Kidney epithelial cell (primary cell): ENCODE measurements at regions not wholly inside any gene's neighbourhood (a gene's known extent, or its start where the extent isn't known, plus 50 kb on each side); places are given as distances from the start of the nearest gene placed in this dataset.

ENCODE experiments used
- DNase-seq: peaks from one replicate; pipeline ENCODE4 v3.0.0-alpha.2; 2010; ENCODE audit warnings: low read depth
- H3K27me3 ChIP-seq: 2 replicates; pipeline ENCODE4 v1.6.0; 2011; ENCODE audit warnings: low read length; ENCODE audit not compliant: control insufficient read depth, insufficient read depth
- H3K36me3 ChIP-seq: 2 replicates; pipeline ENCODE4 v1.5.1; 2011; ENCODE audit warnings: low read length; ENCODE audit not compliant: control insufficient read depth, insufficient read depth
- H3K4me3 ChIP-seq: 2 replicates; pipeline ENCODE4 v1.5.1; 2011; ENCODE audit warnings: low read depth, mild to moderate bottlenecking, control low read depth, low read length
- TF ChIP-seq, protein P1 (sequence below): IDR thresholded peaks from 2 replicates; pipeline ENCODE4 v1.5.1; 2011; ENCODE audit warnings: mild to moderate bottlenecking, moderate library complexity, low read length, control low read depth, inconsistent platforms; ENCODE audit not compliant: insufficient read depth, poor library complexity, severe bottlenecking

DNA sequence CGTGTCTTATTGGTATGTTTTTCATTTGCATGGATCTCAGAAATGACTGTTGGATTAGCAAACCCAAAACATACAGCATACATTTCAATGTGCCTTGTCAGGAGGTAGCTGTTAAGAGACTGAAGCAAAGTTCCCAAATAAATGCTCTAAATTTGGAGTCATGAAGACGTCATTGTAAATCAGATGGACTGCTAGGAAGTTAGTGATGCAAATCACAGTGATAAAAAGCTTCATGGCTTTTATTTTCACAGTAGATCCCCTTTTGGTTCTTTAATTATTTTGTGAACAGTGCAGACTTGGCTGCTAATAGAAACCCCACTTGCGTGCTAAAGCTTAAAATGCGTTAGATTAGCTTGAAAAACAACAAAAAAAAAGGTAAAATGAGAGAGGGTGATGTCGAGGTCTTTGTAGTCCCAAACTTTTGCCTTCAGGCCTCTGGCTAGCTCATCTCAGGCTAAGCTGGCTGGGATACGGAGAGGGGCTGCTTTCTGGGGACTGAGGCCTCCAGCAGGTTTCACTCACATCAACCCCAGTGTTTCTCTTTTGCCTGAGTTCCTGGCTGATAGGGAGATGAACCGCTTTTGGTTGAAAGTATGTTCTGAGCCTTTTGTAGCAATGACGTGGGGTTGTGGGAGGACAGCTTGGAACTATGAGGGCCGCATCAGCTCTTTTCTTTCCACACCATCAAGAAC is 107.1 kb upstream of the CDCA7L start:
- H3K4me3 ChIP-seq, result no peak overlapping the region
- no peaks in the 10 kb centered on the region for H3K36me3 ChIP-seq
- no peak for DNase-seq
- TF ChIP-seq, protein P1, sequence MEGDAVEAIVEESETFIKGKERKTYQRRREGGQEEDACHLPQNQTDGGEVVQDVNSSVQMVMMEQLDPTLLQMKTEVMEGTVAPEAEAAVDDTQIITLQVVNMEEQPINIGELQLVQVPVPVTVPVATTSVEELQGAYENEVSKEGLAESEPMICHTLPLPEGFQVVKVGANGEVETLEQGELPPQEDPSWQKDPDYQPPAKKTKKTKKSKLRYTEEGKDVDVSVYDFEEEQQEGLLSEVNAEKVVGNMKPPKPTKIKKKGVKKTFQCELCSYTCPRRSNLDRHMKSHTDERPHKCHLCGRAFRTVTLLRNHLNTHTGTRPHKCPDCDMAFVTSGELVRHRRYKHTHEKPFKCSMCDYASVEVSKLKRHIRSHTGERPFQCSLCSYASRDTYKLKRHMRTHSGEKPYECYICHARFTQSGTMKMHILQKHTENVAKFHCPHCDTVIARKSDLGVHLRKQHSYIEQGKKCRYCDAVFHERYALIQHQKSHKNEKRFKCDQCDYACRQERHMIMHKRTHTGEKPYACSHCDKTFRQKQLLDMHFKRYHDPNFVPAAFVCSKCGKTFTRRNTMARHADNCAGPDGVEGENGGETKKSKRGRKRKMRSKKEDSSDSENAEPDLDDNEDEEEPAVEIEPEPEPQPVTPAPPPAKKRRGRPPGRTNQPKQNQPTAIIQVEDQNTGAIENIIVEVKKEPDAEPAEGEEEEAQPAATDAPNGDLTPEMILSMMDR, result no peak
- no peaks in the 10 kb centered on the region for H3K27me3 ChIP-seq

DNA sequence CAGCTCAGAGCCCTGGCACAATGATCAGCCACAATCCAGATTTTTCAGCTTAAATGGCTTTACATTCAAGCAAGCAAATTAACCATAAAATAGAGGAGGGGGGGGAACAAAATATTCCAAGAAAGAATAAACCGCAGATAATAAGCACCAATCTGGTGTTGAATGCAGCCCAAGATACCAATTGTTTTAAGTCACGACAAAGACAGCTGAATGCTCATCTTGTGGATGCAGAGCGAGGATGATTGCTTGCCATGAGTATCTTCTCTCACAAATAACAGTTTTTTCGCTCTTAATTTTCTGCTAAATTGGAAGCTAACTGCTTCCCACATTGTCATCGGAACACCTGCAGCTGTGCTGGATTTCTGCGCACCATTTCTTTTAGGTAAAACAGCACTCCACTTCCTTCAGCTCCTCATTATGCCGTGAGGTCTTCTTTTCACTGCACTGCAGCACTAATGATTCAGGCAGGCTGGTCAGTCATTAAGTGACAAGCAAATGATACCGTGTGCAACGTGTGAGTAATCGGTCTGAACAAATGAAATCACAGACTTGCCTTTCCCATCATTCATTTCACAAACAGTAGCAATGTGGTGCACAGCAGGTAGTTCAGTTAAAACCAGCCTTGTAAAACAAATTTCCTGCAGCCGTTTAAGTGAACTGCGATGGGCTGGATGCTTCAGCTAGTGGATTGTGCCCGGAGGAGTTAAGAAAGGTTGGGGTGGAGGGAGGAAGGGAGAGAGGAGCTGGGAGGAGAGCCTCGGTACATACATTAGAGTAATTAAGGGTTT is 106.4 kb upstream of the CDCA7L start:
- no peak overlapping the region for H3K4me3 ChIP-seq
- DNase-seq, result peak; percentile 38
- no peaks in the 10 kb centered on the region for H3K36me3 ChIP-seq
- H3K27me3 ChIP-seq, result no peaks in the 10 kb centered on the region
- TF ChIP-seq, protein P1, result no peak

DNA sequence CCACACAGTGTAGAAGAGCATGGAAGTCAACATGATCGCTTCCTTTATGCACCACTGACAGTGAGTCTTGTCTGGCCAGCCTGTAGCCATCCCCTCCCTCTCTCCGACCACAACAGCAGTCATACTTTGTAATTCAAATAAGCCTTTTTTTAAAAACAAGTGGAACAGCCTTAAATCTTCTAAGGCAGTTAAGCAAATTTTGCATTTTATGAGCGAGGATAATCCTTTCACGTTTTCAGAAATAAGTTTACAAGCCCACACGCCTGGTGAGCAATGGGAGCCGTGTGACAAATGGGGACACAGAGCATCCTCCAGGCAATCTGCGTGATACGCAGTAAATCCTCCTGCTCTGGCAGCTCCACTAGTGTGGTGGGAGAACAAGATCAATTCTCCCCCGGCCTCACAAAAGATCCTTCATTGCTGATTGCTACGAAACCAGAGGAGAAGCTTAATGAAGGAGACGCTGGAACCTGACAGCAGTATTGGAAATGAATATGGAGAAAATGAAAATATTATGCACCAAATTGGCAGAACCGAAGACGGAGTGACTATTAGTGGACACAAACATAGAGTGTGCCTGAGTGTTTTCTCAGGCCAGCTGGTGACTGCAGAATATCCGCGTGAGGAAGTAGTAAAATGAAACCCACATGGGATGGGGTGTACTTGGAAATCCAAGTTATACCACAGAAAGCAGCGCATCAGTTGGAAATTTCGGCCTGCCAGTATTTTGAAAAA is 104.2 kb upstream of the CDCA7L start:
- H3K4me3 ChIP-seq, result no peak overlapping the region
- TF ChIP-seq, protein P1, result no peak
- no peaks in the 10 kb centered on the region for H3K36me3 ChIP-seq
- no peak for DNase-seq
- no peaks in the 10 kb centered on the region for H3K27me3 ChIP-seq

DNA sequence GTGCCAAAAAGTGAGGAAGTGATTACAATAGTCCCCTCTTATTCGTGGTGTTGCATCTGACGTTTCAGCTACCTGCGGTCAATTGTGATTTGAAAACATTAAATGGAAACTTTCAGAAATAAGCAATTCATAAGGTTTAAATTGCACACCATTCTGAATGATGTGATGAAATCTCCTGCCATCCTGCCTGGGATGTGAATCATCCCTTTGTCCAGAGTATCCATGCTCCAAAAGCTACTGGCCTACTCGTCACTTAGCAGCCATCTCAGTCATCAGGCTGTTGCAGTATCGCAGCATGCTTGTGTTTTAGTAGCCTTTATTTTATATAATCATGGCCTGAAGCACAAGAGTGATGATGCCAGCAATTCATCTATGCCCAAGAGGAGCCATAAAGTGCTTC is 97.7 kb upstream of the CDCA7L start:
- TF ChIP-seq, protein P1, result no peak
- H3K27me3 ChIP-seq, result no peaks in the 10 kb centered on the region
- no peak for DNase-seq
- no peak overlapping the region for H3K4me3 ChIP-seq
- H3K36me3 ChIP-seq, result no peaks in the 10 kb centered on the region

DNA sequence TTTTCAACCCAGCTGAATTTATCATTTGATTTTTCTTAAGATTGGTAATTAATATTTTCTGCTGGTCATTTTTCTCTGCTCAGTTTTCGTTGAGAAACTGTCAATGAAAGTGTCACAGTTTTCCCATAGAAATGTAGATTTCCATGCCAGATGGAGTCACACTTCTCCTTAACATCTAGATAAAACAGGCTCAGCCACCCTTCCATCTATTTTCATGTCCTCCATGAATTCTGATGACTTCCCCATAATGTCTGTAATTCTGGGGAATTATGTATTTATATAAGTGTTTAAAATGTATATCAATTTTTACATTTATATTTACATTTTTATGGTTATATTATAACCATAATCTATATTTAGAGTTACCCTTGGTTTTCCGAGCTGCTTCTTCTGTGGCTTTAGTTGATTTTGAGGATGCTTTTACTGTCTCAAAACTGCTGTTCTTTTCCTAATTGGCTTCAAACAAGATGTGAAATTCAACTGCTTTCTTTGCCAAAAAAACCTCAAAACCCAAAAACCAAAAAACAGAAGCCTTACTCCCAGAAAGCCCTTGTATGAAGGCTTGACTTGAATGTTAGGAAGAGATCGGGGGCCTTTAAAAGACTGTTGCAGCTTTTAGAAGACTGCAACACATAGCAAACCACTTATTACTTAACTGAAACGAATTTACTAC is 95.4 kb upstream of the CDCA7L start:
- Histone ChIP-seq H3K36me3 (no peaks in the 10 kb centered on the region), H3K27me3 (no peaks in the 10 kb centered on the region), H3K4me3 (no peak overlapping the region)
- no peak for DNase-seq
- TF ChIP-seq, protein P1, result no peak
